GM12865 (cell line): ENCODE measurements at regions not wholly inside any gene's neighbourhood (a gene's known extent, or its start where the extent isn't known, plus 50 kb on each side); places are given as distances from the start of the nearest gene placed in this dataset.

Experiments
- DNase-seq: peaks from one replicate; pipeline ENCODE4 v3.0.0; 2010; ENCODE audit warnings: low read depth
- H3K4me3 ChIP-seq: 2 replicates; pipeline ENCODE4 v1.5.1; 2011; ENCODE audit warnings: mild to moderate bottlenecking, low read depth, low read length, control low read depth
- TF ChIP-seq, protein P1 (sequence below): IDR thresholded peaks from 2 replicates; pipeline ENCODE4 v1.5.1; 2011; ENCODE audit warnings: low read length, control low read depth, low read depth, inconsistent platforms; ENCODE audit not compliant: insufficient read depth; ENCODE audit errors: missing control alignments

DNA sequence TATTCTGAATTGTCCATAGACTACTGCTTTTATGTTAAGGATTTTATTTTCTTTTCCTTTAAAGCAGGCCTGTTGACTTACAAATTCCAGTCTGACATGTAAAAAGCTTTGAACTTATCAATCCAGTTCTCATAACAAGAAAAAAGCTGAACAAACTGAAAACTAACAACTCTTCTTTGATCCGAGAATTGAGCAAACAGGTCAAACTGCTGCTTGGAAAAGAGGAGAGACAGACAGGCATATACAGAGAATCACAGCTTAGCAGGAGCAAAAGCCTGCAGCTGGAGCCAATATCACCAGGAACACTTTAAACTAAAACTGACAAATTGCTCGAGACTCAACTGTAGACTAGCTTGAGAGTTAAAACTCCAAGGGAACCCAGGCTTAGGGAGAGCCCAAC lies 85.8 kb downstream of the HINT1 start:
- H3K4me3 ChIP-seq = no peak overlapping the region
- TF ChIP-seq, protein P1, sequence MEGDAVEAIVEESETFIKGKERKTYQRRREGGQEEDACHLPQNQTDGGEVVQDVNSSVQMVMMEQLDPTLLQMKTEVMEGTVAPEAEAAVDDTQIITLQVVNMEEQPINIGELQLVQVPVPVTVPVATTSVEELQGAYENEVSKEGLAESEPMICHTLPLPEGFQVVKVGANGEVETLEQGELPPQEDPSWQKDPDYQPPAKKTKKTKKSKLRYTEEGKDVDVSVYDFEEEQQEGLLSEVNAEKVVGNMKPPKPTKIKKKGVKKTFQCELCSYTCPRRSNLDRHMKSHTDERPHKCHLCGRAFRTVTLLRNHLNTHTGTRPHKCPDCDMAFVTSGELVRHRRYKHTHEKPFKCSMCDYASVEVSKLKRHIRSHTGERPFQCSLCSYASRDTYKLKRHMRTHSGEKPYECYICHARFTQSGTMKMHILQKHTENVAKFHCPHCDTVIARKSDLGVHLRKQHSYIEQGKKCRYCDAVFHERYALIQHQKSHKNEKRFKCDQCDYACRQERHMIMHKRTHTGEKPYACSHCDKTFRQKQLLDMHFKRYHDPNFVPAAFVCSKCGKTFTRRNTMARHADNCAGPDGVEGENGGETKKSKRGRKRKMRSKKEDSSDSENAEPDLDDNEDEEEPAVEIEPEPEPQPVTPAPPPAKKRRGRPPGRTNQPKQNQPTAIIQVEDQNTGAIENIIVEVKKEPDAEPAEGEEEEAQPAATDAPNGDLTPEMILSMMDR = no peak
- DNase-seq = no peak

DNA sequence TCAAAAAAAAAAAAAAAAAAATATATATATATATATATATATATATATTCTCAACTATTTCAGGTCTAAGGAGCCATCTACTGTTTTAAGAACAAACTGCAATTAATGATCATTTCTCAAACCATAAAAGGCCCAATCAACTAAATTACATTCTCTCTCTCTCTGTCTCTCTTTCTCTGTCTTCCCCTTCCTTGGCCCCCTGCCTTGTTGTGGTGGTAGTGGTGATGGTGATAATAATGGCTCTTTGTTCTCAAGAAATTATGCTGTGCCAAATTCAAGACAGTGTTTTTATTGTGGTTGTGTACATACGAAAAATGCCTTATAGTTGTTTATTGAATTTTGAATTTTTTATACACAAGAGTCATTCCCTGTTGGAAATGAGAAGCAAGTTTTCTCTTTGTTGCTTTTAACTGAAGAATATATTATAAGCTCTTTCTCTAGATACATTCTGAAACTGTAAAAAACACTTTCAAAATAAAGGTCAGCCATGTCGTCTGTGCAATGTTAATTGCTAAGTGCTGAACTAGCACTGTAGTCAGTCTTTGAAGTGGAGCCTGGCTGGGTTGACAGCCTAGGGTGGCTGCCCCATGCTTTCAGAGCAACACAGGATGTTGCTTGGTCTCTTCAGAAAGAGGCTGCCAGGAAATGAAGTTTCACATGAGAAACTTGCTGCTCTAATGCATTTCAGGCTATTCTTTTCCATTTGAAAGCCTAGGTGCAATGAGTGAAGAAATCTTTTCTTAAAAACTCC lies 96.0 kb downstream of the HINT1 start:
- peak; percentile 87 for DNase-seq
- TF ChIP-seq, protein P1 = no peak
- no peak overlapping the region for H3K4me3 ChIP-seq

DNA sequence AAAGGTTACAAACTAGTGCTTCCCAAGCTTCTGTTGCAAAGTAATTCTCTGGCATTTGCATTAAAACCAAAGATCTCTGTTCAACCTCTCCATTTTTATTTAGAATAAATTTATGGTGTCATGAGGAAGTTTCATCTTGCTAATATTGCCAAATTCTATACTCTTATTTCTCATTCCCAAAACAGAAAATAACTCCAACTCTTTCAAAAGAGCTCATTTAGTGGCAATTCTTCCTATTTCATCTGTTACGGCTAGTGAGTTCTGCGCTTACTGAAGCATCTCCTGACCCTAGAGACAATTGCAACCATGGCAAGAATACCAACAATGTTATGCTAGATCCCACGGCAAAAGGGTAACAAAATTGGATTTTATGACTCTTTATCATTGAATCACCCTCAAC lies 97.0 kb downstream of the HINT1 start:
- TF ChIP-seq, protein P1 = no peak
- no peak overlapping the region for H3K4me3 ChIP-seq
- no peak for DNase-seq

DNA sequence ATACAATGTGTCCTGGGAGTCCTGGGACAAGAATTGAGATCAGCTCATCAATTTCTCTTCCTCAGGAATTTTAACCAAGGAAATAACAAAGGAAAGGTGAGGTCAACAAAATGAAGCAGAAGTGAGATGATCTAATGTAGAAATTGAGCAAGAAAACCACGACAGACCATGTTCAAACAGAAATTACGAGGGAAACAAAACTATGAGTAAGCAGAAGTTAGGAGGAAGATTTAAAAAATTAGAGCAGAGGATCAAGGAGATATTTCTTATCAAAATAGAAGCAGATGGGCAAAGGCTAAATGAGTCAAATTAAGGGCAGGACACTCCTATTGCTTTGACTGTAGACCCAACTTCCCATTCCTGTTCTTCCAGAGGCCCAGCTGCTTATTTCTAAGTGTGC lies 97.4 kb downstream of the HINT1 start:
- H3K4me3 ChIP-seq = no peak overlapping the region
- TF ChIP-seq, protein P1 = no peak
- DNase-seq = no peak

DNA sequence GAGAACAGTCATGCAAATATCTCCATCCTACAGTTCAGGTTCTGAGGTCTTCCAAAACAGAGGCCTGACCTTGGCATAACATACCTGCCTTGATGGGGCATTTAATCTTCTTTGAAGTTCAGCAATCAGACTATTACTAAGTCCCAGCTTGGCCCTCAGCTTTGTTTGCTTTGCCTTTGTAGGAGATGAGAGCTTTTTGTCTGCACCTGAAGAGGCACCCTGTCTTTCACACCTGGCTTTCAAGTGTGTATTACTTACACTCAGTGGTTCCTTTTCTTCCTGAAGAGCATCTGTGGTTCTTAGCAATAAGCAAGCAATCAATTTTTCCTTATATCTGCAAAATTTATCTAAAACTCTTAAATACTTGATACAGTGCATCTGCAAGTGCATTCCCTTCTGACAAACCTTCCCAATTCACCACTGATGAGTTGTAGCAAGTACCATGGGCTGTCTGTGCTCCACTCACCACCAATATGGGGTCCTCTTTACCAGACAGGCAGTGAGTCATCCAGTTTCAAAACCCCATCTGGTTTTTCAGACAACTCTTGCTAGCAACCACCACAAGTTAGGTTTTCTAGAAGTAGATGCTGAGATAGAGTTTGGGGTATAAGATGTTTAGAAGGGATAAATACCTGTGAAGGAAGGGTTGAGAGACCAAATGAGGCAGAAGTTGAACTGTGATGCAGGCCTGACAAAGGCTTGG lies 100.2 kb downstream of the HINT1 start:
- DNase-seq = peak; percentile 44
- H3K4me3 ChIP-seq = no peak overlapping the region
- TF ChIP-seq, protein P1 = no peak

DNA sequence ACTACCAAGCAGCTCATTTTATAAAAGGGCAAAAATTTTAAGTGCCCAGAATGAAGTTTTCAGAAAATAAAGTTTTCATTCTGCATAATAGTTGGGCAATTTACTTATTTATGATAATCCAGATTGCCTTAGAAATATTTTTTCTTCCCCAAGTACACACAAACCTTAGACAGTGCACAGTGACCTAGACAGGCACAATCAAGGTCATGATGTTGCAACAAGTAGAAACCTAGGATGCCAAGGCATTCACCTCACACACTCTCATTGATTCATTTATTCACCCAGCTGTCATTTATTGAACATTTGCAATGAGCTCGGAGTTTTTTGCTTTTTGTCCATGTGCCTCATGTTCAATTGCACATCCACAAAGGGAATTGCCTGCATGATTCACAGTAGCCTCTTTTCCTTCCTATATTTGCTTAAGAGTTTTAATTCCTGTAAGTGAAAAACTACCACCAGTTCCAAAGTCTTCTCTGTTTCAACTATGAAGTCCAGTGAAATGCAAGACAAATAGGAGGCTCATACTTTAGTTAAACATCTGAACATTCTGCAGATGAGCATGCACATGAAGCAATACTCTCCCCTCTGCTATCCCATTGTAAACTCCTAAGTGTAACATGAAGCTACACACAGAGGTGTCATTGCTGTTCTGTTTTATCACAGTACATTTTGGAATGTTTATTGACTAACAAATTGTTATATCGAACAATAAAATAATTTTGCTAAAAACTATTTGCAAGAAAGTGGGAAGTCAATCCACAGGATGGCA lies 122.9 kb downstream of the HINT1 start:
- TF ChIP-seq, protein P1 = no peak
- no peak for DNase-seq
- H3K4me3 ChIP-seq = no peak overlapping the region
